HG03342 (cell line): ENCODE measurements at regions not wholly inside any gene's neighbourhood (a gene's known extent, or its start where the extent isn't known, plus 50 kb on each side); places are given as distances from the start of the nearest gene placed in this dataset.

Experiments
- ATAC-seq: cut with Tn5 transposase; IDR thresholded peaks from one replicate; pipeline ENCODE4 v1.9.1; 2021; ENCODE audit warnings: mild to moderate bottlenecking, moderate library complexity; ENCODE audit not compliant: unreplicated experiment

GRCh38 chr3:159937561-159938166 is 51.0 kb upstream of the IL12A start:
- ATAC-seq, result no peak

- ATAC-seq, result no peak
Measured at GRCh38 chr3:159938714-159939113, 49.9 kb upstream of the IL12A start.
